GM18505 (cell line): ENCODE measurements at regions not wholly inside any gene's neighbourhood (a gene's known extent, or its start where the extent isn't known, plus 50 kb on each side); places are given as distances from the start of the nearest gene placed in this dataset.
"Not testable (repeated sequence)": the region's sequence is repeated elsewhere in the genome, so short reads cannot be mapped to it uniquely, and the experiment has no call there.

Experiments
- ATAC-seq: cut with Tn5 transposase; IDR thresholded peaks from one replicate; pipeline ENCODE4 v1.9.1; 2021; ENCODE audit not compliant: unreplicated experiment
- POLR2A ChIP-seq: IDR thresholded peaks from 4 replicates; pipeline ENCODE4 v1.6.1; 2011; ENCODE audit warnings: borderline replicate concordance; ENCODE audit not compliant: insufficient read depth, insufficient read length; ENCODE audit errors: extremely low read depth

- no peak for TF ChIP-seq POLR2A
- ATAC-seq, result no peak
These were observed 62.4 kb downstream of the CRYBB2 start for GRCh38 chr22:25281675-25282345.

- TF ChIP-seq POLR2A, result no peak
- no peak for ATAC-seq
These were observed 62.9 kb downstream of the CRYBB2 start for GRCh38 chr22:25282346-25282670.

- TF ChIP-seq POLR2A, result no peak
- ATAC-seq, result no peak
These were observed 63.5 kb downstream of the CRYBB2 start for GRCh38 chr22:25282671-25283561.

- ATAC-seq, result not testable (repeated sequence)
These were observed 69.0 kb downstream of the CRYBB2 start for GRCh38 chr22:25288481-25288880.

GRCh38 chr22:25301912-25302311 is 82.5 kb downstream of the CRYBB2 start:
- ATAC-seq, result not testable (repeated sequence)

GRCh38 chr22:25309586-25309985 is 90.1 kb downstream of the CRYBB2 start:
- not testable (repeated sequence) for ATAC-seq

GRCh38 chr22:25311924-25312323 is 92.5 kb downstream of the CRYBB2 start:
- not testable (repeated sequence) for ATAC-seq

GRCh38 chr22:25318081-25318823 is 98.8 kb downstream of the CRYBB2 start:
- no peak for ATAC-seq
- no peak for TF ChIP-seq POLR2A

- ATAC-seq, result no peak
- no peak for TF ChIP-seq POLR2A
These were observed 107.7 kb downstream of the CRYBB2 start for GRCh38 chr22:25327018-25327755.

GRCh38 chr22:25331050-25331449 is 111.6 kb downstream of the CRYBB2 start:
- no peak for ATAC-seq
- no peak for TF ChIP-seq POLR2A

- not testable (repeated sequence) for ATAC-seq
These were observed 112.5 kb downstream of the CRYBB2 start for GRCh38 chr22:25331911-25332310.

- no peak for ATAC-seq
- TF ChIP-seq POLR2A, result no peak
These were observed 112.9 kb downstream of the CRYBB2 start for GRCh38 chr22:25332386-25332785.

GRCh38 chr22:25334162-25334490 is 114.7 kb downstream of the CRYBB2 start:
- no peak for ATAC-seq
- TF ChIP-seq POLR2A, result no peak

GRCh38 chr22:25334631-25335030 is 115.2 kb downstream of the CRYBB2 start:
- ATAC-seq, result not testable (repeated sequence)

GRCh38 chr22:25335276-25335675 is 115.8 kb downstream of the CRYBB2 start:
- ATAC-seq, result not testable (repeated sequence)

- ATAC-seq, result not testable (repeated sequence)
These were observed 121.1 kb downstream of the CRYBB2 start for GRCh38 chr22:25340536-25340935.

GRCh38 chr22:25344366-25344765 is 124.9 kb downstream of the CRYBB2 start:
- ATAC-seq, result not testable (repeated sequence)
